Hepatocyte (in vitro differentiated cells): ENCODE measurements at regions not wholly inside any gene's neighbourhood (a gene's known extent, or its start where the extent isn't known, plus 50 kb on each side); places are given as distances from the start of the nearest gene placed in this dataset.

Experiments used
- DNase-seq: peaks from one replicate; pipeline ENCODE4 v3.0.0-alpha.2; 2016; ENCODE audit warnings: low spot score
- H2AFZ ChIP-seq: fragments of 200-600 bp; sonication (generic); 2 replicates; pipeline ENCODE4 v1.6.0; 2016; ENCODE audit warnings: antibody characterized with exemption, mild to moderate bottlenecking
- H3K27ac ChIP-seq: fragments of 200-600 bp; sonication (generic); 2 replicates; pipeline ENCODE4 v1.5.1; 2016; ENCODE audit warnings: mild to moderate bottlenecking
- H3K27me3 ChIP-seq: fragments of 200-600 bp; sonication (generic); 2 replicates; pipeline ENCODE4 v1.6.1; 2016
- H3K36me3 ChIP-seq: fragments of 200-600 bp; sonication (generic); replicated peaks from 2 replicates; pipeline ENCODE4 v1.5.1; 2016; ENCODE audit warnings: low read depth; ENCODE audit not compliant: insufficient read depth
- H3K4me1 ChIP-seq: fragments of 200-600 bp; sonication (generic); 2 replicates; pipeline ENCODE4 v1.5.1; 2016; ENCODE audit warnings: mild to moderate bottlenecking, moderate library complexity; ENCODE audit not compliant: insufficient read depth
- H3K4me2 ChIP-seq: fragments of 200-600 bp; sonication (generic); 2 replicates; pipeline ENCODE4 v1.6.0; 2016
- H3K4me3 ChIP-seq: fragments of 200-600 bp; sonication (generic); 2 replicates; pipeline ENCODE4 v1.5.1; 2016; ENCODE audit warnings: mild to moderate bottlenecking
- H3K79me2 ChIP-seq: fragments of 200-600 bp; sonication (generic); 2 replicates; pipeline ENCODE4 v1.6.0; 2017; ENCODE audit warnings: mild to moderate bottlenecking
- H3K9me2 ChIP-seq: fragments of 200-600 bp; sonication (generic); replicated peaks from 2 replicates; pipeline ENCODE4 v1.6.0; 2017; ENCODE audit warnings: mild to moderate bottlenecking; ENCODE audit not compliant: insufficient read depth
- H3K9me3 ChIP-seq: fragments of 200-600 bp; sonication (generic); 2 replicates; pipeline ENCODE4 v1.5.1; 2016; ENCODE audit warnings: low read depth, mild to moderate bottlenecking
- H4K20me1 ChIP-seq: fragments of 200-600 bp; sonication (generic); 2 replicates; pipeline ENCODE4 v1.6.0; 2016; ENCODE audit warnings: mild to moderate bottlenecking; ENCODE audit not compliant: insufficient read depth, poor library complexity, severe bottlenecking
- CTCF ChIP-seq: fragments of 200-600 bp; sonication (generic); IDR thresholded peaks from 2 replicates; pipeline ENCODE4 v1.5.1; 2016; ENCODE audit warnings: antibody characterized with exemption, mild to moderate bottlenecking; ENCODE audit not compliant: poor library complexity
- EZH2 ChIP-seq: fragments of 200-600 bp; sonication (generic); IDR thresholded peaks from 2 replicates; pipeline ENCODE4 v1.6.1; 2016; ENCODE audit warnings: antibody characterized with exemption, mild to moderate bottlenecking, borderline replicate concordance
- EZH2phosphoT487 ChIP-seq: fragments of 200-600 bp; sonication (generic); IDR thresholded peaks from one replicate; pipeline ENCODE4 v1.6.1; 2018; ENCODE audit warnings: antibody characterized with exemption, mild to moderate bottlenecking, low read depth, moderate library complexity; ENCODE audit not compliant: unreplicated experiment, severe bottlenecking
- WGBS: methylation state at CpG from one replicate; pipeline ENCODE4 v1.1.6; 2016; ENCODE audit warnings: low lambda C conversion rate; ENCODE audit errors: missing lambda C conversion rate; 5-methylcytosine and 5-hydroxymethylcytosine counted together

GRCh38 chr18:3350021-3350420 is 88.1 kb downstream of the MYL12B start:
- Histone ChIP-seq H3K9me2 (no peaks in the 10 kb centered on the region), H3K4me2 (no peak overlapping the region), H3K9me3 (no peaks in the 10 kb centered on the region), H4K20me1 (no peaks in the 10 kb centered on the region), H3K36me3 (no peaks in the 10 kb centered on the region), H3K79me2 (no peaks in the 10 kb centered on the region), H2AFZ (no peak overlapping the region), H3K4me1 (no peaks in the 10 kb centered on the region), H3K27ac (no peak overlapping the region), H3K4me3 (no peak overlapping the region), H3K27me3 (no peaks in the 10 kb centered on the region)
- no peak for TF ChIP-seq CTCF
- TF ChIP-seq EZH2phosphoT487, result no peak
- no peak for TF ChIP-seq EZH2
- no peak for DNase-seq
- 92% methylated on average over 14 of the region's 14 CpGs for WGBS

GRCh38 chr18:3350566-3351527 is 88.9 kb downstream of the MYL12B start:
- WGBS, result 78% methylated on average over 11 of the region's 11 CpGs
- Histone ChIP-seq H3K36me3 (no peaks in the 10 kb centered on the region), H3K9me2 (no peaks in the 10 kb centered on the region), H2AFZ (no peak overlapping the region), H3K27me3 (no peaks in the 10 kb centered on the region), H3K4me1 (no peaks in the 10 kb centered on the region), H3K4me3 (no peak overlapping the region), H3K9me3 (no peaks in the 10 kb centered on the region), H3K27ac (no peak overlapping the region), H3K4me2 (no peak overlapping the region), H4K20me1 (no peaks in the 10 kb centered on the region), H3K79me2 (no peaks in the 10 kb centered on the region)
- peak; percentile 12 for DNase-seq
- TF ChIP-seq CTCF (no peak), EZH2phosphoT487 (no peak), EZH2 (no peak)

- Histone ChIP-seq H3K9me2 (no peaks in the 10 kb centered on the region), H3K4me2 (no peak overlapping the region), H2AFZ (no peak overlapping the region), H3K9me3 (no peaks in the 10 kb centered on the region), H3K27ac (no peak overlapping the region), H3K36me3 (no peaks in the 10 kb centered on the region), H3K4me1 (no peaks in the 10 kb centered on the region), H3K27me3 (no peaks in the 10 kb centered on the region), H3K4me3 (no peak overlapping the region), H4K20me1 (no peaks in the 10 kb centered on the region), H3K79me2 (no peaks in the 10 kb centered on the region)
- TF ChIP-seq EZH2phosphoT487 (no peak), EZH2 (no peak), CTCF (no peak)
- 94% methylated on average over 4 of the region's 4 CpGs for WGBS
- no peak for DNase-seq
Measured at GRCh38 chr18:3354506-3354905, 92.6 kb downstream of the MYL12B start.
